H1 (cell line): ENCODE measurements at regions not wholly inside any gene's neighbourhood (a gene's known extent, or its start where the extent isn't known, plus 50 kb on each side); places are given as distances from the start of the nearest gene placed in this dataset.
A peak's percentile ranks its signal among the peaks of the same experiment; 100 is the strongest.
"Not testable (repeated sequence)": the region's sequence is repeated elsewhere in the genome, so short reads cannot be mapped to it uniquely, and the experiment has no call there.

Experiments
- CTCF ChIA-PET: fragments of 300-600 bp; sonication (Branson Sonifier 250); formaldehyde crosslinking; loops from one replicate; lab custom pipeline; 2021; ENCODE audit not compliant: partially characterized antibody; lab: Charles Lee
- POLR2A ChIA-PET: fragments of 300-600 bp; sonication (Branson Sonifier 250); formaldehyde crosslinking; loops from one replicate; lab custom pipeline; 2021; ENCODE audit warnings: inconsistent platforms; ENCODE audit not compliant: partially characterized antibody; lab: Charles Lee
- DNase-seq, 2 experiments: peaks; one replicate each; pipeline versions ENCODE4 v3.0.0 to v3.0.0-alpha.2; 2010 to 2022; ENCODE audit warnings: low spot score in 2 of 2, low read depth in 1 of 2, mixed read lengths in 1 of 2
- FAIRE-seq: peaks from 2 replicates; lab custom pipeline; 2011; peaks lifted over from hg19 to GRCh38; lab: Jason Lieb, UNC
- H2AFZ ChIP-seq: 2 replicates; pipeline ENCODE4 v1.8.1; 2012; ENCODE audit warnings: low read length, inconsistent platforms
- H2AK5ac ChIP-seq: 2 replicates; pipeline ENCODE4 v1.6.1; 2013; ENCODE audit warnings: low read depth, low read length
- H2BK120ac ChIP-seq: replicated peaks from 2 replicates; pipeline ENCODE3; 2013; ENCODE audit warnings: low read depth, low read length, inconsistent platforms
- H2BK12ac ChIP-seq: 2 replicates; pipeline ENCODE4 v1.6.1; 2013; ENCODE audit warnings: low read depth, low read length
- H2BK15ac ChIP-seq: 2 replicates; pipeline ENCODE4 v1.6.1; 2013; ENCODE audit warnings: low read length
- H2BK20ac ChIP-seq: 2 replicates; pipeline ENCODE4 v1.6.1; 2013; ENCODE audit warnings: low read length
- H2BK5ac ChIP-seq: 2 replicates; pipeline ENCODE4 v1.6.1; 2013; ENCODE audit warnings: low read depth, low read length
- H3K14ac ChIP-seq: 2 replicates; pipeline ENCODE4 v1.6.1; 2013; ENCODE audit warnings: inconsistent platforms; ENCODE audit not compliant: insufficient read length
- H3K18ac ChIP-seq: 2 replicates; pipeline ENCODE4 v1.6.1; 2013; ENCODE audit warnings: low read length; ENCODE audit errors: extremely low read depth
- H3K23ac ChIP-seq: 2 replicates; pipeline ENCODE4 v1.6.1; 2013; ENCODE audit warnings: inconsistent platforms; ENCODE audit not compliant: insufficient read length
- H3K23me2 ChIP-seq: 2 replicates; pipeline ENCODE4 v1.6.1; 2013; ENCODE audit warnings: low read depth, low read length
- H3K27ac ChIP-seq: 2 replicates; pipeline ENCODE4 v1.6.1; 2011; ENCODE audit warnings: low read depth, low read length, inconsistent platforms
- H3K27me3 ChIP-seq, 4 experiments: replicated peaks in 1 of 4; 1 replicate in 1 of 4; 2 replicates in 3 of 4; pipeline versions ENCODE4 v1.6.1 to v1.8.1; 2011 to 2013; ENCODE audit warnings: low read length in 3 of 4, mild to moderate bottlenecking in 3 of 4, inconsistent platforms in 2 of 4, mixed read lengths in 2 of 4, moderate library complexity in 1 of 4; ENCODE audit not compliant: control insufficient read depth in 3 of 4, insufficient read depth in 3 of 4; ENCODE audit errors: extremely low read depth in 1 of 4
- H3K36me3 ChIP-seq, 4 experiments: 2 replicates each; pipeline versions ENCODE4 v1.6.1 to v1.8.1; 2011 to 2013; ENCODE audit warnings: mild to moderate bottlenecking in 4 of 4, low read length in 3 of 4, moderate library complexity in 2 of 4, control low read depth in 1 of 4, inconsistent platforms in 1 of 4; ENCODE audit not compliant: insufficient read depth in 4 of 4, control insufficient read depth in 2 of 4
- H3K4ac ChIP-seq: replicated peaks from 2 replicates; pipeline ENCODE3; 2013; ENCODE audit warnings: low read length, low read depth, mixed read lengths, inconsistent platforms; ENCODE audit not compliant: insufficient read length
- H3K4me1 ChIP-seq, 4 experiments: replicated peaks in 1 of 4; 1 replicate in 1 of 4; 2 replicates in 3 of 4; pipeline versions ENCODE4 v1.6.1 to v1.8.1; 2011 to 2013; ENCODE audit warnings: low read length in 3 of 4, inconsistent platforms in 2 of 4, mixed read lengths in 1 of 4; ENCODE audit not compliant: insufficient read depth in 4 of 4, control insufficient read depth in 3 of 4
- H3K4me2 ChIP-seq, 2 experiments: 2 replicates each; pipeline versions ENCODE4 v1.6.1 to v1.8.1; 2011 to 2013; ENCODE audit warnings: low read depth in 2 of 2, low read length in 2 of 2, control low read depth in 1 of 2, inconsistent platforms in 1 of 2, mild to moderate bottlenecking in 1 of 2; ENCODE audit not compliant: insufficient read depth in 1 of 2
- H3K4me3 ChIP-seq, 4 experiments: fragments of 200-600, 300-600 bp in 1 of 4; sonication (generic), shearing (Covaris generic), sonication (Bioruptor Twin) in 1 of 4; 2 replicates each; pipeline versions ENCODE4 v1.5.1 to v1.8.1; 2011 to 2016; ENCODE audit warnings: low read length in 4 of 4, low read depth in 3 of 4, control low read depth in 2 of 4, inconsistent platforms in 2 of 4, mild to moderate bottlenecking in 2 of 4, mixed read lengths in 1 of 4, moderate library complexity in 1 of 4; ENCODE audit not compliant: insufficient read depth in 2 of 4; ENCODE audit errors: extremely low read depth in 1 of 4
- H3K56ac ChIP-seq: replicated peaks from 2 replicates; pipeline ENCODE3; 2013; ENCODE audit warnings: low read depth, mild to moderate bottlenecking, mixed read lengths, low read length, inconsistent platforms; ENCODE audit not compliant: insufficient read length
- H3K79me1 ChIP-seq: 2 replicates; pipeline ENCODE4 v1.6.1; 2013; ENCODE audit warnings: low read depth, low read length, control low read depth
- H3K79me2 ChIP-seq, 2 experiments: 2 replicates each; pipeline versions ENCODE4 v1.6.1 to v1.8.1; 2012 to 2013; ENCODE audit warnings: low read length in 2 of 2, mild to moderate bottlenecking in 2 of 2, inconsistent platforms in 1 of 2; ENCODE audit not compliant: insufficient read depth in 2 of 2, control insufficient read depth in 1 of 2
- H3K9ac ChIP-seq, 4 experiments: replicated peaks in 1 of 4; 1 replicate in 1 of 4; 2 replicates in 3 of 4; pipeline versions ENCODE4 v1.6.1 to v1.8.1; 2011 to 2013; ENCODE audit warnings: low read depth in 3 of 4, low read length in 3 of 4, control low read depth in 2 of 4, mild to moderate bottlenecking in 2 of 4, moderate library complexity in 2 of 4, inconsistent platforms in 1 of 4; ENCODE audit errors: extremely low read depth in 1 of 4
- H3K9me3 ChIP-seq, 2 experiments: 2 replicates each; pipeline versions ENCODE4 v1.6.1 to v1.8.1; 2012 to 2013; ENCODE audit warnings: mild to moderate bottlenecking in 2 of 2, moderate library complexity in 2 of 2, control low read depth in 1 of 2, inconsistent platforms in 1 of 2, low read depth in 1 of 2, low read length in 1 of 2, mixed read lengths in 1 of 2; ENCODE audit not compliant: insufficient read depth in 2 of 2
- H4K20me1 ChIP-seq, 2 experiments: replicated peaks in 1 of 2; 2 replicates each; pipeline versions ENCODE3 to v1.8.1; 2011 to 2013; ENCODE audit warnings: inconsistent platforms in 2 of 2, low read length in 2 of 2, mild to moderate bottlenecking in 1 of 2; ENCODE audit not compliant: insufficient read depth in 2 of 2, control insufficient read depth in 1 of 2
- H4K5ac ChIP-seq: 2 replicates; pipeline ENCODE4 v1.6.1; 2013; ENCODE audit warnings: low read length, low read depth, mixed read lengths, inconsistent platforms; ENCODE audit not compliant: insufficient read length
- H4K8ac ChIP-seq: 2 replicates; pipeline ENCODE4 v1.8.0; 2013; ENCODE audit warnings: mild to moderate bottlenecking, moderate library complexity, low read length, inconsistent platforms; ENCODE audit not compliant: insufficient read depth; ENCODE audit errors: extremely low read depth
- H4K91ac ChIP-seq: replicated peaks from 2 replicates; pipeline ENCODE3; 2013; ENCODE audit warnings: low read length, mixed read lengths, inconsistent platforms; ENCODE audit not compliant: insufficient read length
- WGBS, 2 experiments: shearing (Covaris generic) in 1 of 2; methylation state at CpG; one replicate each; pipeline versions ENCODE4 v1.1.6 to v1.1.7; 2013 to 2015; ENCODE audit warnings: low lambda C conversion rate in 2 of 2, mixed read lengths in 2 of 2, inconsistent platforms in 1 of 2, low coverage in 1 of 2, missing lambda C conversion rate in 1 of 2; ENCODE audit not compliant: insufficient replicate concordance in 2 of 2, insufficient coverage in 1 of 2, insufficient read length in 1 of 2; ENCODE audit errors: extremely low coverage in 1 of 2, missing lambda C conversion rate in 1 of 2; 5-methylcytosine and 5-hydroxymethylcytosine counted together

DNA sequence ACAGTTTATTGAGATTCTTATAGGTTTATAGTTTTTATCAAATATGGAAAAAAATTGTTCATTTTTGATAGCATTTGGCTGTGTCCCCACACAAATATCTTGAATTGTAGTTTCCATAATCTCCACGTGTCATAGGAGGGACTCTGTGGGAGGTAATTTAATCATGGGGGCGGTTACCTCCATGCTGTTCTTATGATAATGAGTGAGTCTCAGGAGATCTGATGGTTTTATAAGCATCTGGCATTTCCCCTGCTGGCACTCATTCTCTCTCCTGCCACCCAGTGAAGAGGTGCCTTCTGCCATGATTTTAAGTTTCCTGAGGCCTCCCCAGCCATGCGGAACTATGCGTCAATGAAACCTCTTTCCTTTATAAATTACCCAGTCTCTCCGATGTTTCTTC lies 420.6 kb upstream of the KAZN start:
- H3K23ac ChIP-seq, POLR2A ChIA-PET, H2AFZ ChIP-seq, H2AK5ac ChIP-seq, H4K5ac ChIP-seq, H3K27me3 ChIP-seq, H3K56ac ChIP-seq, H4K91ac ChIP-seq, H3K27ac ChIP-seq, H3K4ac ChIP-seq, FAIRE-seq, H3K79me2 ChIP-seq, H2BK20ac ChIP-seq, H3K79me1 ChIP-seq, DNase-seq, H4K20me1 ChIP-seq, H2BK15ac ChIP-seq, H3K23me2 ChIP-seq, H3K9me3 ChIP-seq, H4K8ac ChIP-seq, CTCF ChIA-PET, H3K14ac ChIP-seq, H2BK12ac ChIP-seq, H2BK120ac ChIP-seq, H3K36me3 ChIP-seq, H2BK5ac ChIP-seq, H3K9ac ChIP-seq, H3K4me2 ChIP-seq, H3K18ac ChIP-seq: not testable (repeated sequence)
- WGBS, 2 experiments, result 55% methylated on average over 5 of the region's 5 CpGs; no CpG with 5 or more reads in 1 of the 2 experiments
- Histone ChIP-seq H3K4me1 (peaks cover 0 to 14% (median 11%) of the 10 kb centered on the region in 4 experiments; a peak in 3 of 7 replicates), H3K4me3 (peak overlapping the region in 1 of 4 experiments; percentile 11; a peak in 1 of 8 replicates)
